ENCODE measurements at regions not wholly inside any gene's neighbourhood (a gene's known extent, or its start where the extent isn't known, plus 50 kb on each side); places are given as distances from the start of the nearest gene placed in this dataset.

- Histone ChIP-seq H3K4me1 (ENCODE audit: insufficient read depth, poor library complexity, severe bottlenecking) (peaks cover 8% of the 10 kb centered on the region), H3K27me3 (ENCODE audit: insufficient read depth, poor library complexity, severe bottlenecking) (no peaks in the 10 kb centered on the region), H3K9me3 (ENCODE audit: severe bottlenecking) (no peaks in the 10 kb centered on the region), H3K36me3 (ENCODE audit: low read depth) (no peaks in the 10 kb centered on the region), H3K27ac (ENCODE audit: poor library complexity, severe bottlenecking) (peak overlapping the region; percentile 25), H3K4me3 (ENCODE audit: severe bottlenecking) (no peak overlapping the region)
- ATAC-seq (ENCODE audit: low read depth) (no peak), DNase-seq (ENCODE audit: low spot score) (no peak)
- TF ChIP-seq, protein P1, sequence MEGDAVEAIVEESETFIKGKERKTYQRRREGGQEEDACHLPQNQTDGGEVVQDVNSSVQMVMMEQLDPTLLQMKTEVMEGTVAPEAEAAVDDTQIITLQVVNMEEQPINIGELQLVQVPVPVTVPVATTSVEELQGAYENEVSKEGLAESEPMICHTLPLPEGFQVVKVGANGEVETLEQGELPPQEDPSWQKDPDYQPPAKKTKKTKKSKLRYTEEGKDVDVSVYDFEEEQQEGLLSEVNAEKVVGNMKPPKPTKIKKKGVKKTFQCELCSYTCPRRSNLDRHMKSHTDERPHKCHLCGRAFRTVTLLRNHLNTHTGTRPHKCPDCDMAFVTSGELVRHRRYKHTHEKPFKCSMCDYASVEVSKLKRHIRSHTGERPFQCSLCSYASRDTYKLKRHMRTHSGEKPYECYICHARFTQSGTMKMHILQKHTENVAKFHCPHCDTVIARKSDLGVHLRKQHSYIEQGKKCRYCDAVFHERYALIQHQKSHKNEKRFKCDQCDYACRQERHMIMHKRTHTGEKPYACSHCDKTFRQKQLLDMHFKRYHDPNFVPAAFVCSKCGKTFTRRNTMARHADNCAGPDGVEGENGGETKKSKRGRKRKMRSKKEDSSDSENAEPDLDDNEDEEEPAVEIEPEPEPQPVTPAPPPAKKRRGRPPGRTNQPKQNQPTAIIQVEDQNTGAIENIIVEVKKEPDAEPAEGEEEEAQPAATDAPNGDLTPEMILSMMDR (IDR thresholded peaks at IDR 0.05; ENCODE audit: poor library complexity, severe bottlenecking): no peak
Measured at GRCh38 chr10:8726779-8727084, 672.2 kb downstream of the GATA3 start.

DNA sequence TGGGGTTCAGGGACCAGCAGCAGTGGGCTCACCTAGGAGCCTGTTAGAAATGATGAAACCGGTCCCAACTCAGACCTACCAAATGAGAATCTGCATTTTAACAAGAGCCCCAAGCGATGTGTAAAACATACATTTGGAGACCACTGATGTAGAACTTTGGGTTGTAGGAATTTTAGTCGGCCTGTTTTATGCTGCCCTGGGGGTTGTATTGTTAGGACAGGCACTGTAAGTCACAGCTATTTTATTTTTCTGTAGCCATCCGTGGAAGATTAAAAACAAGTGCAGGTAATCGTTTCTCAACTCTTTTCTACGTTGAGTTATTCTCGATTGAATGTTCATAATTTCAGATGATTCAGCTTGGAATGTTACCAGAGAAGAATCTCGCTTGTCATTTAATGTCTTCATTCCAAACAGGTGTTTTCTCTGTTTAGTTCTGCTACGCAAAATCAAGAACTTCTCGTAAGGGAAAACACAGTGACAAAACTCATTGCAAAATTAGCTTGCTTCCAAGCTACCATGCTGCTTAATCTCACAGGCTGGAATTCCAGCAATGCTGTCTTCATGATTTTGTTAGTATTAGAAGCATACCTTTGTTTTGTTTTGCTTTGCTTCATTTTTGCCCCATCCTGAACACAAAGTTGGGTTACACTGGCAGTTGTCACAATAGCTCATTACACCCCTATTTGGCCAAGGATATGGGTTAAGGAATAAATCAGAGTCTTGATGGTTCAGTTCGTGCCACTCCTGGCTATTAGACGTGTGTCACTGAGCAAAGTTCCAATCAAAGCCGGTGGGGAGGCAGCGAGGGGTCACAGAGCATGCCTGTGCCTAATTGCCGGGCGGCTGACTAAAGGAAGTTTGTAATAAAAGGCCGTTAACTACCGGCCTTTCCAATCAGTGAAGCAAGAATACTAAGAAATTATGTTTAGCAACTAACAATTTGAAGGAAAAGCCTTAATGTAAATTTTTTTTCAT is 676.9 kb downstream of the GATA3 start:
- DNase-seq (ENCODE audit: low spot score): no peak
- no peak overlapping the region for H3K27ac ChIP-seq (ENCODE audit: poor library complexity, severe bottlenecking)
- no peaks in the 10 kb centered on the region for H3K36me3 ChIP-seq (ENCODE audit: low read depth)
- TF ChIP-seq, protein P1 (IDR thresholded peaks at IDR 0.05; ENCODE audit: poor library complexity, severe bottlenecking): no peak
- no peak overlapping the region for H3K4me3 ChIP-seq (ENCODE audit: severe bottlenecking)
- peaks cover 6% of the 10 kb centered on the region for H3K4me1 ChIP-seq (ENCODE audit: insufficient read depth, poor library complexity, severe bottlenecking)
- no peak for ATAC-seq (ENCODE audit: low read depth)
- H3K27me3 ChIP-seq (ENCODE audit: insufficient read depth, poor library complexity, severe bottlenecking): no peaks in the 10 kb centered on the region
- H3K9me3 ChIP-seq (ENCODE audit: severe bottlenecking): no peaks in the 10 kb centered on the region

DNA sequence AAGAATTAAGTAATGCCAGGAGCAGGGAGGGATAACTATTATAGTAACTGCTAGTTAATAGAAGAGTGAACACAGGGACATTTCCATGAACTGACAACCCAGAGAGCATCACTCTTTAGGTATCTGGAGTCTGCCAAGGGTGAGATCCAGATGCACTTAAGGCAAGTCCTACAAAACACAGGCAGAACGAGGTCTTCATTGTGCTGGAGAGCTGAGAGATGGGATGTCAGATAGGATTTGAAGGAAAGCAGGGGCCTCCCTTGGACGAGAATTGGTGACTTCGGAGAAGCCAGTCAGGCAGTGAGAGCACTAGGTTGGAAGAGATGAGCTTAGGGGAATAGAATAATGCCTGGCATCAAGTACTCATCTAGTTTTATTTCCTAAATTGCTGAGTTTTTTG is 684.5 kb downstream of the GATA3 start:
- TF ChIP-seq, protein P1 (IDR thresholded peaks at IDR 0.05; ENCODE audit: poor library complexity, severe bottlenecking): no peak
- Histone ChIP-seq H3K36me3 (ENCODE audit: low read depth) (no peaks in the 10 kb centered on the region), H3K27me3 (ENCODE audit: insufficient read depth, poor library complexity, severe bottlenecking) (no peaks in the 10 kb centered on the region), H3K27ac (ENCODE audit: poor library complexity, severe bottlenecking) (no peak overlapping the region), H3K9me3 (ENCODE audit: severe bottlenecking) (no peaks in the 10 kb centered on the region), H3K4me3 (ENCODE audit: severe bottlenecking) (no peak overlapping the region), H3K4me1 (ENCODE audit: insufficient read depth, poor library complexity, severe bottlenecking) (no peaks in the 10 kb centered on the region)
- no peak for DNase-seq (ENCODE audit: low spot score)
- no peak for ATAC-seq (ENCODE audit: low read depth)

- Histone ChIP-seq H3K27ac (ENCODE audit: poor library complexity, severe bottlenecking) (no peak overlapping the region), H3K4me1 (ENCODE audit: insufficient read depth, poor library complexity, severe bottlenecking) (no peaks in the 10 kb centered on the region), H3K9me3 (ENCODE audit: severe bottlenecking) (no peaks in the 10 kb centered on the region), H3K27me3 (ENCODE audit: insufficient read depth, poor library complexity, severe bottlenecking) (no peaks in the 10 kb centered on the region), H3K4me3 (ENCODE audit: severe bottlenecking) (no peak overlapping the region), H3K36me3 (ENCODE audit: low read depth) (no peaks in the 10 kb centered on the region)
- no peak for DNase-seq (ENCODE audit: low spot score)
- ATAC-seq (ENCODE audit: low read depth): no peak
- TF ChIP-seq, protein P1 (IDR thresholded peaks at IDR 0.05; ENCODE audit: poor library complexity, severe bottlenecking): no peak
Measured at GRCh38 chr10:8752146-8752843, 697.8 kb downstream of the GATA3 start.

Data from RWPE2 (cell line).